WTC11 (cell line): ENCODE measurements at regions not wholly inside any gene's neighbourhood (a gene's known extent, or its start where the extent isn't known, plus 50 kb on each side); places are given as distances from the start of the nearest gene placed in this dataset.

Experiments
- ATF2 ChIP-seq: sonication (generic); formaldehyde crosslinking; IDR thresholded peaks from 2 replicates; pipeline ENCODE4 v1.8.1; 2022; ENCODE audit warnings: low read depth, missing genetic modification reagents, borderline replicate concordance
- CTCF ChIP-seq: fragments of 200-600 bp; IDR thresholded peaks from 2 replicates; pipeline ENCODE4 v1.8.0; 2022; ENCODE audit warnings: antibody characterized with exemption
- FOXP4 ChIP-seq: sonication (generic); formaldehyde crosslinking; IDR thresholded peaks from 2 replicates; pipeline ENCODE4 v1.8.0; 2022; ENCODE audit warnings: mild to moderate bottlenecking, missing genetic modification reagents
- HMGXB4 ChIP-seq: sonication (generic); formaldehyde crosslinking; IDR thresholded peaks from 2 replicates; pipeline ENCODE4 v1.8.1; 2023; ENCODE audit warnings: mild to moderate bottlenecking, moderate library complexity, missing genetic modification reagents
- PREB ChIP-seq: sonication (generic); formaldehyde crosslinking; IDR thresholded peaks from 2 replicates; pipeline ENCODE4 v1.8.1; 2022; ENCODE audit warnings: mild to moderate bottlenecking, missing genetic modification reagents, moderate library complexity, borderline replicate concordance
- SP1 ChIP-seq: sonication (generic); formaldehyde crosslinking; conservative IDR thresholded peaks from 2 replicates; pipeline ENCODE4 v1.8.1; 2022; ENCODE audit warnings: missing genetic modification reagents
- TCF7 ChIP-seq: sonication (generic); formaldehyde crosslinking; IDR thresholded peaks from 2 replicates; pipeline ENCODE4 v1.8.0; 2022; ENCODE audit warnings: mild to moderate bottlenecking, low read depth, missing genetic modification reagents, moderate library complexity
- TEAD1 ChIP-seq: sonication (generic); formaldehyde crosslinking; IDR thresholded peaks from 2 replicates; pipeline ENCODE4 v1.8.0; 2022; ENCODE audit warnings: mild to moderate bottlenecking, missing genetic modification reagents
- USF2 ChIP-seq: sonication (generic); formaldehyde crosslinking; IDR thresholded peaks from 2 replicates; pipeline ENCODE4 v1.8.1; 2023; ENCODE audit warnings: mild to moderate bottlenecking, missing genetic modification reagents, moderate library complexity
- ZNF138 ChIP-seq: sonication (generic); formaldehyde crosslinking; conservative IDR thresholded peaks from 2 replicates; pipeline ENCODE4 v1.8.1; 2022; ENCODE audit warnings: mild to moderate bottlenecking, moderate library complexity, missing genetic modification reagents
- ZNF232 ChIP-seq: sonication (generic); formaldehyde crosslinking; IDR thresholded peaks from 2 replicates; pipeline ENCODE4 v1.8.0; 2022; ENCODE audit warnings: mild to moderate bottlenecking, missing genetic modification reagents

GRCh38 chr12:34373926-34374325, 351.6 kb downstream of the ALG10 start:
- TF ChIP-seq FOXP4 (CRISPR knock-in tag) (no peak), CTCF (no peak), TCF7 (CRISPR knock-in tag) (no peak), HMGXB4 (CRISPR knock-in tag) (no peak), USF2 (CRISPR knock-in tag) (no peak), ZNF138 (CRISPR knock-in tag) (no peak), PREB (CRISPR knock-in tag) (no peak), ZNF232 (CRISPR knock-in tag) (no peak), TEAD1 (CRISPR knock-in tag) (no peak), SP1 (CRISPR knock-in tag) (no peak), ATF2 (CRISPR knock-in tag) (no peak)
